Upper lobe of left lung (tissue), 4 donors: ENCODE measurements at regions not wholly inside any gene's neighbourhood (a gene's known extent, or its start where the extent isn't known, plus 50 kb on each side); places are given as distances from the start of the nearest gene placed in this dataset.

Experiments
- CTCF ChIP-seq, 6 experiments: fragments of 450-650 bp in 4 of 6; fragments of 200-600 bp in 2 of 6; sonication (generic) in 2 of 6; IDR thresholded peaks; one replicate each; pipeline ENCODE4 v1.5.1; 2016 to 2019; ENCODE audit warnings: antibody characterized with exemption in 6 of 6
- EP300 ChIP-seq, 4 donors: sonication (generic); formaldehyde crosslinking; IDR thresholded peaks; one replicate each; pipeline ENCODE4 v1.5.1; 2017; ENCODE audit warnings: antibody characterized with exemption in 4 of 4, control low read depth in 2 of 4
- POLR2A ChIP-seq, 4 donors: fragments of 450-650 bp; IDR thresholded peaks; one replicate each; pipeline ENCODE4 v1.5.1; 2016 to 2017; ENCODE audit warnings: antibody characterized with exemption in 4 of 4, mild to moderate bottlenecking in 2 of 4

- TF ChIP-seq CTCF (IDR thresholded peaks at IDR 0.05) (no peak), EP300 (IDR thresholded peaks at IDR 0.05) (no peak), POLR2A (IDR thresholded peaks at IDR 0.05) (no peak)
Observed at GRCh38 chr15:47516558-47516957, 200.7 kb upstream of the SEMA6D start.
